ENCODE measurements at regions not wholly inside any gene's neighbourhood (a gene's known extent, or its start where the extent isn't known, plus 50 kb on each side); places are given as distances from the start of the nearest gene placed in this dataset.

DNA sequence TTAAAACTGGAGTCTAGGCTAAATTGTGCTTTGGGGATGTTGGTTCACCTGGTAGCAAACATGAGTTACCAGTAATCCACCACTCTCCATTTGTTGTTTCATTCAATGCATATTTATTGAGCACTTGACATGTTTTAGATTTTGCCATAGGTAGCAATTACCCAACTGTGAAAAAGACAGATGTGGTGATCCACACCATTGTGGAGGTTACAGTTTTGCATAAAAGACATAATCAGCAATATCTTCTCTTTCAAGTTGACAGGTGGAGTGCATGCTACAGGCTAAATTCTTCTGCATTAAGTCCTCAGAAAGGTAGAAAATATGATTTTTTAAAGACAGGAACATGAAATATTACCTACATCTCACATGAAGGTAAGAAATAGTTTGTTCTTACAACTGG is 143.0 kb upstream of the TSHZ2 start:
- Histone ChIP-seq H3K27ac (no peak overlapping the region), H3K4me3 (no peak overlapping the region), H3K4me1 (no peaks in the 10 kb centered on the region), H3K27me3 (no peaks in the 10 kb centered on the region), H3K36me3 (no peaks in the 10 kb centered on the region), H3K9me3 (peaks cover 0 to 3% (median 0%) of the 10 kb centered on the region in 3 donors)
- intact Hi-C loops (cut with DNase I; ENCODE audit: low total_unique reads): no loop called here
- DNase-seq: no peak
- no peak for TF ChIP-seq CTCF (IDR thresholded peaks at IDR 0.05)

GRCh38 chr20:52828199-52828598 is 144.0 kb upstream of the TSHZ2 start:
- Histone ChIP-seq H3K4me1 (no peaks in the 10 kb centered on the region), H3K9me3 (peaks cover 0 to 3% (median 0%) of the 10 kb centered on the region in 3 donors), H3K4me3 (no peak overlapping the region), H3K36me3 (no peaks in the 10 kb centered on the region), H3K27ac (no peak overlapping the region), H3K27me3 (no peaks in the 10 kb centered on the region)
- intact Hi-C loops (cut with DNase I; ENCODE audit: low total_unique reads): no loop called here
- DNase-seq: no peak
- TF ChIP-seq CTCF (IDR thresholded peaks at IDR 0.05): no peak

DNA sequence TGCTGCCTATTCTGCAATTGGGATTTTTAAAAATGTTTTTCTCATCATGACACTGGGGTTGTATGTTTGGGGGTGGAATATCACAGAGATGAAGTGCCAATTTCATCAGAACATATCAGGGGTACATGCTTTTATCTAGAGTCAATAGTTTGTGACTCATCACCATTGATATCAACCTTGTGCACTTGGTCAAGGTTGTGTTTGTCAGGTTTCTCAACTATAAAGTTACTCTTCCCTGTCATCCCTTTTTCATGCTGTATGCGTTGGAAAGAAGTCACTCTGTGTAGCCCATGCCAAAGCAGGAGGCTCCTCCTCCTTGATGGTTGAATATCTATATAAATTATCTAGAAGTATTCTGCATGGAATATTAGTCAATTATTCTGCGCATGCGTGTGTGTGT is 145.4 kb upstream of the TSHZ2 start:
- Histone ChIP-seq H3K36me3 (no peaks in the 10 kb centered on the region), H3K4me3 (no peak overlapping the region), H3K27ac (no peak overlapping the region), H3K4me1 (no peaks in the 10 kb centered on the region), H3K27me3 (no peaks in the 10 kb centered on the region), H3K9me3 (peaks cover 0 to 3% (median 0%) of the 10 kb centered on the region in 3 donors)
- no peak for DNase-seq
- intact Hi-C loops (cut with DNase I; ENCODE audit: low total_unique reads): no loop called here
- TF ChIP-seq CTCF (IDR thresholded peaks at IDR 0.05): no peak

- intact Hi-C loops (cut with DNase I; ENCODE audit: low total_unique reads): no loop called here
- H3K4me1 ChIP-seq: no peaks in the 10 kb centered on the region
- H3K27ac ChIP-seq: no peak overlapping the region
- TF ChIP-seq CTCF (IDR thresholded peaks at IDR 0.05): no peak
- H3K27me3 ChIP-seq: no peaks in the 10 kb centered on the region
- no peaks in the 10 kb centered on the region for H3K36me3 ChIP-seq
- no peak overlapping the region for H3K4me3 ChIP-seq
- peaks cover 0 to 3% (median 0%) of the 10 kb centered on the region in 3 donors for H3K9me3 ChIP-seq
- no peak for DNase-seq
Measured at GRCh38 chr20:52826321-52826720, 145.8 kb upstream of the TSHZ2 start.

GRCh38 chr20:52824494-52825216 is 147.5 kb upstream of the TSHZ2 start:
- intact Hi-C loops (cut with DNase I; ENCODE audit: low total_unique reads): no loop called here
- H3K36me3 ChIP-seq: no peaks in the 10 kb centered on the region
- H3K27ac ChIP-seq: no peak overlapping the region
- H3K27me3 ChIP-seq: no peaks in the 10 kb centered on the region
- no peak overlapping the region for H3K4me3 ChIP-seq
- no peak for TF ChIP-seq CTCF (IDR thresholded peaks at IDR 0.05)
- no peak for DNase-seq
- H3K9me3 ChIP-seq: peaks cover 0 to 3% (median 0%) of the 10 kb centered on the region in 3 donors
- H3K4me1 ChIP-seq: no peaks in the 10 kb centered on the region

All from tibial artery (tissue), 4 donors.